Inferior parietal cortex (tissue), 1 donor: ENCODE measurements at regions not wholly inside any gene's neighbourhood (a gene's known extent, or its start where the extent isn't known, plus 50 kb on each side); places are given as distances from the start of the nearest gene placed in this dataset.

Experiments
- DNase-seq: peaks from one replicate; pipeline ENCODE4 v3.0.0-alpha.2; 2016; ENCODE audit errors: extremely low spot score

- no peak for DNase-seq
Measured at GRCh38 chr5:56482363-56482762, 249.2 kb upstream of the ANKRD55 start.

GRCh38 chr5:56481428-56482357, 248.6 kb upstream of the ANKRD55 start:
- DNase-seq: peak; percentile 47

- peak; percentile 63 for DNase-seq
Measured at GRCh38 chr5:56480705-56481427, 247.7 kb upstream of the ANKRD55 start.

- DNase-seq: peak; percentile 20
Measured at GRCh38 chr5:56480078-56480704, 247.1 kb upstream of the ANKRD55 start.

GRCh38 chr5:56479696-56480077, 246.6 kb upstream of the ANKRD55 start:
- peak; percentile 27 for DNase-seq

GRCh38 chr5:56479126-56479525, 246.0 kb upstream of the ANKRD55 start:
- no peak for DNase-seq

GRCh38 chr5:56478062-56478461, 244.9 kb upstream of the ANKRD55 start:
- DNase-seq: no peak

GRCh38 chr5:56476487-56476856, 243.3 kb upstream of the ANKRD55 start:
- DNase-seq: no peak

- no peak for DNase-seq
Measured at GRCh38 chr5:56475689-56476486, 242.8 kb upstream of the ANKRD55 start.

GRCh38 chr5:56471707-56472106, 238.6 kb upstream of the ANKRD55 start:
- DNase-seq: no peak

GRCh38 chr5:56470007-56470406, 236.9 kb upstream of the ANKRD55 start:
- DNase-seq: no peak

GRCh38 chr5:56468277-56468676, 235.1 kb upstream of the ANKRD55 start:
- DNase-seq: no peak

GRCh38 chr5:56467176-56467717, 234.1 kb upstream of the ANKRD55 start:
- DNase-seq: no peak

GRCh38 chr5:56466136-56466816, 233.1 kb upstream of the ANKRD55 start:
- DNase-seq: no peak

GRCh38 chr5:56465769-56466135, 232.6 kb upstream of the ANKRD55 start:
- no peak for DNase-seq

GRCh38 chr5:56464935-56465768, 232.0 kb upstream of the ANKRD55 start:
- DNase-seq: no peak

- no peak for DNase-seq
Measured at GRCh38 chr5:56463944-56464571, 230.9 kb upstream of the ANKRD55 start.

GRCh38 chr5:56461584-56461983, 228.5 kb upstream of the ANKRD55 start:
- DNase-seq: no peak

GRCh38 chr5:56460681-56461191, 227.6 kb upstream of the ANKRD55 start:
- no peak for DNase-seq
